NB4 (cell line): ENCODE measurements at regions not wholly inside any gene's neighbourhood (a gene's known extent, or its start where the extent isn't known, plus 50 kb on each side); places are given as distances from the start of the nearest gene placed in this dataset.

Experiments used
- DNase-seq: peaks from one replicate; pipeline ENCODE4 v3.0.0; 2010; ENCODE audit warnings: low read depth
- H3K4me3 ChIP-seq: one replicate; pipeline ENCODE4 v1.5.1; 2011; ENCODE audit warnings: mild to moderate bottlenecking, low read depth, low read length, moderate library complexity
- MYC ChIP-seq: IDR thresholded peaks from 2 replicates; pipeline ENCODE4 v1.6.1; 2011; ENCODE audit warnings: low read depth, low read length
- POLR2A ChIP-seq: IDR thresholded peaks from 2 replicates; pipeline ENCODE4 v1.6.1; 2011; ENCODE audit warnings: mild to moderate bottlenecking; ENCODE audit not compliant: insufficient read length; ENCODE audit errors: extremely low read depth
- TF ChIP-seq, protein P1 (sequence below): IDR thresholded peaks from one replicate; pipeline ENCODE4 v1.5.1; 2012; ENCODE audit warnings: low read depth, low read length
- TF ChIP-seq, protein P2 (sequence below): IDR thresholded peaks from 2 replicates; pipeline ENCODE4 v1.6.1; 2011; ENCODE audit warnings: low read depth, low read length

DNA sequence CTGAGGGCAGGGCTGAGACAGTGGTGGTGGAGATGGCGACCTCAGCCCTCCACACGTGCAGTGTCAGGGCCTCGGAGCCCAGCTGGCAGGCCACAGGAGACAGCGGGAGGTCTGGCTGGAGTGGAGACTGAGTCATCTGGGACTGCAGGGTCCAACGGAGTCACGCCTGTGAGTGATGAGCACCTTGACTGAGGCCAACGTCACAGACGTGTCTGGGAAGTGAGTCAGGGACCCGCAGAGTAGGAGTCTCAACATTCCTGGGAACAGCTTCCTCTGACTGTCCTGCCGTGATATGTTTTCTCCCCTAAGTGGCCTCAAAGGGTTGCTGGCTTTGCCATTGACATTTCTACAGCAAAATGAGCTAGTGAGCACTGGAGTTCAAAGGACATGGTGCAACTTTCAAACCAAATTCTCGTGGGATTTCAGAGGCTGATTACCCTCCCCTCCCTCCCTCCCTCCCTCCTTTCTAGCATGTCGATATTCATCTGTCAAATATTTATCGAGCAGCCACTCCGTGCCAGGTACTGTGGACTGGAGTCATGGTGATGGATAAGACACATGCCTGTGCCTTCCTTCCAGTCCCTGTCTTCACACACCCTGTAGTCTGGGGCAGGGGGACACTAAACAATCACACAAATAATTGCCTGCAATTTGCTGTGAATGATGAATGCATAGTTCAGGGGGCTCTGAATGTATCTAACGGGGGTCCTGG lies 53.3 kb upstream of the AMOTL2 start:
- DNase-seq: peak; percentile 41
- TF ChIP-seq, protein P1, sequence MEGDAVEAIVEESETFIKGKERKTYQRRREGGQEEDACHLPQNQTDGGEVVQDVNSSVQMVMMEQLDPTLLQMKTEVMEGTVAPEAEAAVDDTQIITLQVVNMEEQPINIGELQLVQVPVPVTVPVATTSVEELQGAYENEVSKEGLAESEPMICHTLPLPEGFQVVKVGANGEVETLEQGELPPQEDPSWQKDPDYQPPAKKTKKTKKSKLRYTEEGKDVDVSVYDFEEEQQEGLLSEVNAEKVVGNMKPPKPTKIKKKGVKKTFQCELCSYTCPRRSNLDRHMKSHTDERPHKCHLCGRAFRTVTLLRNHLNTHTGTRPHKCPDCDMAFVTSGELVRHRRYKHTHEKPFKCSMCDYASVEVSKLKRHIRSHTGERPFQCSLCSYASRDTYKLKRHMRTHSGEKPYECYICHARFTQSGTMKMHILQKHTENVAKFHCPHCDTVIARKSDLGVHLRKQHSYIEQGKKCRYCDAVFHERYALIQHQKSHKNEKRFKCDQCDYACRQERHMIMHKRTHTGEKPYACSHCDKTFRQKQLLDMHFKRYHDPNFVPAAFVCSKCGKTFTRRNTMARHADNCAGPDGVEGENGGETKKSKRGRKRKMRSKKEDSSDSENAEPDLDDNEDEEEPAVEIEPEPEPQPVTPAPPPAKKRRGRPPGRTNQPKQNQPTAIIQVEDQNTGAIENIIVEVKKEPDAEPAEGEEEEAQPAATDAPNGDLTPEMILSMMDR: no peak
- no peak for TF ChIP-seq POLR2A
- TF ChIP-seq, protein P2, sequence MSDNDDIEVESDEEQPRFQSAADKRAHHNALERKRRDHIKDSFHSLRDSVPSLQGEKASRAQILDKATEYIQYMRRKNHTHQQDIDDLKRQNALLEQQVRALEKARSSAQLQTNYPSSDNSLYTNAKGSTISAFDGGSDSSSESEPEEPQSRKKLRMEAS: no peak
- TF ChIP-seq MYC: no peak
- no peak overlapping the region for H3K4me3 ChIP-seq

DNA sequence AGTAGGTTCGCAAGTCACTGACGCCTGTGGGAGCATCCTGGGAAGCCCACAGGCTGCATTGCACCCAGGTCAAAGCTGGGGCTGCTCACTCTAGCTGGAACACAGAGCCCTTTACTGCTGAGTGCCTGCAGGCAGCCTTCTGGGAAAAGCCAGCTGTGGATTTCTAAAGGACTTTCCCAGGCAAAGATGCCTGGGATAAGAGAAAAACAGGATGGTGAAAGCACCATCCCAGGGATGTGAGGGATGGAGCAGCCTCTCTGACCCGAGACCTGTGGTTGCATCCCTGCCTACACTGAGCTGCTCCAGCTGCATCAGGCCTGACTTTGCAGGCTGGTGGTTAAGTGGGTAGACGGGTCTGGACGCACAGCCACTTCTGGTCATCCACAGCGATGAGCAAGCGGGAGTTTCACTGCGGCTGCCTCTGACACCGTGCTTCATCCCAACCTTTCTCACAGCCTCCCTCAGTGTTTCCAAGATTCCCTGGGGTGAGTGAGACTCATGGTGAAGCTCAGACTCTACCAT lies 52.5 kb upstream of the AMOTL2 start:
- no peak for DNase-seq
- no peak overlapping the region for H3K4me3 ChIP-seq
- TF ChIP-seq, protein P2: no peak
- TF ChIP-seq, protein P1: no peak
- TF ChIP-seq MYC (no peak), POLR2A (no peak)

DNA sequence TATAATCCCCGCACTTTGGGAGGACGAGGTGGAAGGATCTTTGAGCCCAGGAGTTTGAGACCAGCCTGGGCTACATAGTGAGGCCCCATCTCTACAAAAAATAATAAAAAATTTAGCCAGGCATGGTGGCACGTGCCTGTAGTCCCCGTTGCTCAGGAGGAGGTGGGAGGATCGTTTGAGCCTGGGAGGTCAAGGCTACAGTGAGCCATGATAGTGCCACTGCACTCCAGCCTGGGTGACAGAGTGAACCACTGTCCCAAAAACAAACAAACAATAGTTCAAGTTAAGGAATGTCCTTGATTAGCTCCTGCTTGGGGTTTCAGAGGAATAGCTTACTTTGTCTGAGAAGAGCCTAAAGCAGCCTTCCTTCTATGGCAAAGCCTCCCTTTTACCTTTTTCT lies 51.7 kb upstream of the AMOTL2 start:
- no peak for DNase-seq
- TF ChIP-seq POLR2A: no peak
- no peak for TF ChIP-seq MYC
- TF ChIP-seq, protein P1: no peak
- TF ChIP-seq, protein P2: no peak
- no peak overlapping the region for H3K4me3 ChIP-seq
